ENCODE measurements at regions not wholly inside any gene's neighbourhood (a gene's known extent, or its start where the extent isn't known, plus 50 kb on each side); places are given as distances from the start of the nearest gene placed in this dataset.
A peak's percentile ranks its signal among the peaks of the same experiment; 100 is the strongest.
"Not testable (repeated sequence)": the region's sequence is repeated elsewhere in the genome, so short reads cannot be mapped to it uniquely, and the experiment has no call there.

DNA sequence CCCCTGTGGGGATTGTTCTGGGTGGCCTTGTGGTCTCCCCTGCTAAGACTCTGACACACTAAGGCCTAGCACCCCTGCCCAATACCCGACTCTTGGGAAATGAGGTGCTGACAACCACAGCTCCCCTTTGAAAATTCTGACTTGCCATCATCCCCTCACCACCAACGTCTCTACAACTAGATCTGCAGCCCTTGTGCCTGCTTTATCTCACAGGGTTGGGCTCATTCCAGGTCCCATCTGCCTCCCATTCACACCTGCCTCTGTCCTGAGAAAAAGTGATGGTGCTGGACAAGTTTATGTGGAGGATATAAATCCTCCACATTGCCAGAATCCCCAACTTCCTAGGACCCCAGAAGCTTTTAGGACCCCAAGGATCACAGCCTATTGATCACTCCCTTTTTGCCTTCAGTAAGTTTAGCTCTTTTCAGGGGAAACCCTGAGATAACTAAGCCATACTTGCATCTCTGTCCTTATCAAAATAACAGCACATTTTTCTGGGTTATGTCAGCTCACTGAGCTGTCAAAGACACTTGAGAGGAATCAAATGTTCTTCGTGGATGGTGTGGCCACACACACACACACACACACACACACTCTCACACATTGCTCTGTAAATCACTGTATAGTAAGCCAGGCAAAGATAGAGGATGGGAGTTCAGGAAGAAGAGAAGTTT lies 136.8 kb upstream of the CES5A start:
- no peak for DNase-seq

DNA sequence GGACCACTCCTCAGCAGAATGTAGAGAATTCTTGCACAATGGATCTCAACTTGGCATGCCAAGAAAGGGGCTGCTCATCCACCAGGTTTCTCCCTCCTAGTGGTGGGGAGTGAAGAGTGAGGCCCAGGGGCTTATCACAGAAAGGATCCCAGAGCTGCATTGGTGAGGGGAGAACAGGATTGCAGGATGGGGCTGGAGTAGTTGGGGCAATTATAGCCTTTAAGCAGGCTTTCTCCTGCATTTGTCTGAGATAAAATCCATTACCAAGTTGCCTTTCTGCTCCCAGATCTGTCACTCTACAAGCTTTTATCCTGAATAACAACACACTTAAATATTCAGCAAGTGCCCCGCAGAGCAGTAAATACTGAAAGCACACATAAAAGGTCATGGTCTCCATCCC lies 130.8 kb upstream of the CES5A start:
- no peak for DNase-seq

DNA sequence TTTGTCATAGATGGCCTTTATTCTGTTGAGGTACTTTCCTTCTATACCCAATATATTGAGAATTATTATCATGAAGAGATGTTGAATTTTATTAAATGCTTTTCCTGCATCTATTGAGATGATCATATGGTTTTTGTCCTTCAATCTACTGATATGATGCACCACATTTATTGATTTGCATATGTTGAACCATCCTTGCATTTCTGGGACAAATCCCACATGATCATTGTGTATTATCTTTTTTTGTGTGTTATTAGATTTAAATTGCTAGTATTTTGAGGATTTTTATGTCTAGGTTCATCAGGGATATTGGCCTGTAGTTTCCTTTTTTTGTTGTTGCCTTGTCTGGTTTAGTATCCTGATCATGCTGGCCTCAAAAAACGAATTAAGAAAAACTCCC lies 124.5 kb upstream of the CES5A start:
- no peak for DNase-seq

DNA sequence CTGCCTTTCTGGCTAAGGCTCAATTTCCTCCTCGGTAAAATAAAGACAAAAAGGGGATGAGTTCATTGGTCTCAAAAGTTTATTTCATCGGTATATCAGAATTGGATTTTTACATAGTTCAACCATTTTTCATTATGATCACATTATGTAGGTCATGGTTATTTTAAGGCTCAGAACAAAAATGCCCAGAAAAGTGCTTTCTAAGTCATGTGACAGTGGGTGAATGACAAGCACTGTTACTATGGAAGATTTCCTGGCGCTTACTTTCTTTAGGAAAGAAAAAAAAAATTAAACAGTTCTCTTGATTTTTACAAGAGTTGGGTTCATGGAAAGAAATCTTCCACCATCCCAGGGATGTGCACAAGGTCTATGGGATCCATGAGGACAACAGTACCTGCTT lies 117.9 kb upstream of the CES5A start:
- DNase-seq, result no peak

DNA sequence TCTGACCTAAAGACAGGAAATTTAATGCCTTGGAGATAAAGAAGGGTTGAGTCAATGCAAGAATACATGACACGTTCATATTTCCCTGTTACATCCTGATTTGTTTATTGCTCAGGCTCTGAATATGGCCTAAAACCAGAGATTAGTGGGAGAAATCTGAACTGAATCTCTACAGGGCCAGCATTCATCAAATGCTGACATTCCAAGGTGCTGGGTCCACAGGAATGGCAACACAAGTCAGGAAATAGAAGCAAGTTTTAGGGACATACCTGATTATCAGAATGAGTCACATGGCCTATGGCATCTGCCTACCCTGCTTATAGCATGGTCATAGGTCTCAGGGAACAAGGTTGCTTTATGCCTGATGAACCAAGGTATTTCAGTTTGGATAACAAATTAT lies 117.4 kb upstream of the CES5A start:
- DNase-seq, result no peak

DNA sequence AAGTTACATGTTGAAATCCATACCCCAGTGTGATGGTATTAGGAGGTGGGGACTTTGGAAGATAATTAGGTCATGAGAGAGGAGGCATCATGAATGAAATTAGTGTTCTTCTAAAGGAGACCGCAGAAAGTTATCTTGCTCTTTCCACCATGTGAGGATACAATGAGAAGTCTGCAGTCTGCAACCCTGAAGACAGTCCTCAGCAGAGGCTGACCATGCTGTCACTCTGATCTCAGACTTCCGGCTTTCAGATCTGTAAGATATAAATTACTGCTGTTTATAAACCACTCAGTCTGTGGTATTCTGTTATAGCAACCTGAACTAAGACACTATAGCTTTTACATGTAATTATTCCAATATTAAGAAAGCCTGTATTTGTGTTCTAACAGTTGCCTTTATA lies 116.7 kb upstream of the CES5A start:
- no peak for DNase-seq

DNA sequence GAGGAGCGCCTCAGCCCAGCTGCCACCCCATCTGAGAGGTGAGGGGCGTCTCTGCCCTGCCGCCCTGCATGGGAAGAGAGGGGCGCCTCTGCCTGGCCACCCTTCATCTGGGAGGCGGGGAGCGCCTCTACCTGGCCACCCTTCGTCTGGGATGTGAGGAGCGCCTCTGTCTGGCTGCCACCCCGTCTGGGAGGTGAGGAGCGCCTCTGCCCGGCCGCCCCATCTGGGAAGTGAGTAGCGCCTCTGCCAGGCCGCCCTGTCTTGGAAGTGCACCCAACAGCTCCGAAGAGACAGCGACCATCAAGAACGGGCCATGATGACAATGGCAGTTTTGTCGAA lies 114.4 kb upstream of the CES5A start:
- no peak for DNase-seq

DNA sequence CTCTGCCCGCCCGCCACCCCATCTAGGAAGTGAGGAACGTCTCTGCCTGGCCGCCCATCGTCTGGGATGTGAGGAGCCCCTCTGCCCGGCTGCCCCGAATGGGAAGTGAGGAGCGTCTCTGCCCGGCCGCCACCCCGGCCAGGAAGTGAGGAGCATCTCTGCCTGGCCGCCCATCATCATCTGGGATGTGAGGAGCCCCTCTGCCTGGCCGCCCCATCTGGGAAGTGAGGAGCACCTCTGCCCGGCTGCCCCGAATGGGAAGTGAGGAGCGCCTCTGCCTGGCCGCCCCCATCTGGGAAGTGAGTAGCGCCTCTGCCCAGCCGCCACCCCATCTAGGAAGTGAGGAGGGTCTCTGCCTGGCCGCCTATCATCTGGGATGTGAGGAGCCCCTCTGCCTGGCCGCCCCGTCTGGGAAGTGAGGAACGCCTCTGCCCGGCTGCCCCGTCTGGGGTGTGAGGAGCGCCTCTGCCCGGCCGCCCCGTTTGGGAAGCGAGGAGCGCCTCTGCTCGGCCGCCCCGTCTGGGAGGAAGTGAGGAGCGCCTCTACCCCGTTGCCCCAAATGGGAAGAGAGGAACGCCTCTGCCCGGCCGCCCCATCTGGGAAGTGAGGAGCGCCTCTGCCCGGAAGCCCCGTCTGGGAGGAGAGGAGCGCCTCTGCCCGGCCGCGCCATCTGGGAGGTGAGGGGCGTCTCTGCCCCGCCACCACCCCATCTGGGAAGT lies 113.8 kb upstream of the CES5A start:
- not testable (repeated sequence) for DNase-seq

DNA sequence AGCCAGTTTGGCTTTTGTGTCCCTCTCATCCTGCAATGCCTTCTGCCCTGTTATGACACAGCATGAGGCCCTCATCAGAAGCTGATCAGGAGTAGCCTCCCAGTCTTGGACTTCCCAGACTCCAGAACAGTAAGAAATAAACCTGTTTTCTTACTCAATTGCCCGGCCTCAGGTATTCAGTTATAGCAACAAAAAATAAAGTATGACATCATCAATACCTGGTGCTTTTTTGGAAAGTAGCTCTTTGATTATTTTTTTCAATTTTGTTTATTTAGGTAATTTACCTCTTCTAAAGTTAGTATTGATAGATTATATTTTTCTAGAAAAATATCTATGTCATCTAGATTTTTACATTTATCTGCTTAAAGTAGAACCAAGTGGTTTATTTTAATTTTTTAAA lies 112.8 kb upstream of the CES5A start:
- no peak for DNase-seq

DNA sequence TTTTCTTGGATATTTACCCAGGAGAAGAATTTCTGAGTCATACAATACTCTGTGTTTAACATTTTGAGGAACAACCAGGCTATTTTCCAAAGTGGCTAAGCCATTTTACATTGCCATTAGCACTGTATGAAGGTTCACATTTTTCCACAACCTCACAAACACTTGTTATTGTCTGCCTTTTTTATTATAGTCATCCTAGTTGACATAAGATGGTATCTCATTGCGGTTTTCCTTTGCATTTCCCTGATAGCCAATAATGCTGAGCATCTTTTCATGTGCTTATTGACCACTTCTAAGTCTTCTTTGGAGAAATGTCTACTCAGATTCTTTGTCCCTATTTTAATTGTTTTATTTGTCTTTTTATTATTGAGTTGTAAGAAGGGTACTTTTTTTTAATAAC lies 107.4 kb upstream of the CES5A start:
- no peak for DNase-seq

DNA sequence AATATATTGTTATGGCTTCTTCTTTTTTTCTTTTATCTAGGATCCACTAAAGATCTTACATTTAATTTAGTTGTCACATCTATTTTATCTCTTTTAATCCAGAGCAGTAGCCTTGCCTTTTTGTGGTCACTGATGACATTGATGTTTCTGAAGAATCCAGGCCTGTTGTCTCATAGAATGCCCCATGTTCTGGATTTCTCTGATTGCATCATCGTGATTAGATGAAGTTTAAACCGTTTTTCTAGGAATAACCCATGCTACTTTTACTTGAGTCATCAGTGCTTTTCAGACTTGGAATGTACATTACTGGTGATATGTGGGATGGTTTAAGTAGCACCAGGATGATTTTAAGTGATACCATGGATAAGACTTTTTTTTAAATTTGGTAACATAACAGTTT lies 106.4 kb upstream of the CES5A start:
- no peak for DNase-seq

DNA sequence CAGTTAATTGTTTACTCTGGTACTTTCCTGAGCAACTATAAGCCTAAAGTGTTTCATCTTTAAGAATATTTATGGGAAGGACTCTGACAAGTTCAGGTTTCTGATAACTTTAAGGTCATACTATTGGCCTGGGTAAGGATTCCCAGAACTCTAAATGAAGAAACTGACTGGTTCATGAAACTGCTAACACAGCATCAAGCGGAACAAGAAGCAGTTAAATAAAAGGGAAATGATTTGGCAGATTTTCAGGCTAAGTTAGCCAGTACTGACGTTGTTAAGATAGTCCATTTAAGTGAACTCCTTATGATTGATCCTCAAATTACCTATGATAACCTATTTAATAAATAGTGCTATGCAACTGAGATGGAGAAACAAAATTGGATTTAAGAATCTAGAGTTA lies 101.6 kb upstream of the CES5A start:
- no peak for DNase-seq

DNA sequence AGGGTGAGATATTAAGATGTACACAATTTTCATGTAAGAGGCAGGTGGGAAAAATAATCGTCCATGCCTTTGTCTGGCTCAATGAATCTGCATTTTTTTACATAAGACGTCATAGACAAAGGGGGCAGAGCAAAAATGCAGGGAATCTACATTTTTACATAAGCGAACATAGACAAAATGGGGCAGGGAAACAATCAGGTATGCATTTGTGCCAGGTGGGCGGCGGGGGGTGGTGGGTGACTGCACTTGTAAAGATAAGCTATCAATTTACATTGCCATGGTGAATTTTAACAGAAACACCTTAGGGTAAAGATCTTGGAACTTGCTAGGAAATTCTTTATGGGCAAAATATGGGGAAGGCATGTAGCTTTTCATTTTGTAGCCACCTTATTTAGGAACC lies 96.3 kb upstream of the CES5A start:
- DNase-seq, result no peak

DNA sequence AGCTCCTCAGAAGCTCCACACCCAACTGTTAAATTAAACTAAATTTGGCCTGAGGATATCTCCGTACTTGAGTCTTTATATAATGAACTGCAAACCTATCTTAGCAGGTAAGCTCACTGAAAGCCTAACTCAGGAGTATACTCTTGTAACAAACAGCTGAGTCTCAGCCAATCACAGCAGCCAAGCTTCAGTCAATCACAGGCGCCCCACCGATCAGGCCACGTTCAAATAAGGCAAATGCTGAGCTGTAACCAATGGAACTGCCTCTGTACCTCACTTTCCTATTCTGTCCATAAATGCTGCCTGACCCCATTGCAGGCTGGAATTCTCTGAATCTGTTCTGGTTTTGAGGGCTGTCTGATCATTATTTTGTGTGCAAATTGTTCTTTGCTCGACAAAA lies 93.0 kb upstream of the CES5A start:
- no peak for DNase-seq

DNA sequence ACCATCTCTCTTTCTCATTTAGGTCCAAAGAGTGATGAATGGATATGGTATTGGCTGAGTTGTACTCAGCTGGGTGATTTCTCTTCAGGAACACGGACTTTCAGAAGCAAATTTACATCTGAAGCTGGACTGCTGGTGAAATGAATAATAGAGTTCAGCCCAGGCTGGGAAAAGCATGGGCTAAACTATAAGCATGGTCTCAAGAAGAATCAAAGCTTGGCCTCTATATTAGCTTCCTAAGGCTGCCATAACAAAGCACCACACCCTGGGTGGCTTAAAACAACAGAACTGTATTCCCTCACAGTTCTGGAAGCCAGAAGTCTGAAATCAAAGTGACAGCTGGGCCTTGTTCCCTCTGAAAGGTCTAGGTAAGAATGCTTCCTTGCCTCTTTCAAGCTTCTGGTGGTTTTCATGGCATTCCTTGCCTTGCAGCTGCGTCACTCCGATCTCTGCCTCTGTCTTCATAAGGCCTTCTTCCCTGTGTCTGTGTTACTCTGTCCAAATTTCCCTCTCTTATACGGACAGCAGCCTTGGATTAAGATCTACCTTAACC lies 89.8 kb upstream of the CES5A start:
- DNase-seq, result no peak

DNA sequence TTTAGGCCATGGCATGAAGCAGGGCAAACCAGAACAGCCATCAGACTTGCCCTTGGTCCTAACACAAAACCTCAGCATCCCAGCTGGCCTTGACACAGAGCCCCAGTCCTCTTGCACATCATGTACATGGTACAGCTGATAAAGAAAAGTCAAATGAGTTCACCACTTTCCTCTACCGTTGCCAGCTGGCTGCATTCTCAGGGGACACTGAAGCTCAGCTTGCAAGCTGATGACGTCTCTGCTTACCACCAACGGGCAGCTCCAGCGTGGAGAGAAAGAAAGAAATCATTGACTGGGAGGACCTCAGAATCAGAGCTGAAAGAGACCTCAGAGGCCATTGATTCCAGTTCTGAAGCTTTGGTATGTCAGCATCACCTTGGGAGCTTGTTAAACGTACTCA lies 80.7 kb upstream of the CES5A start:
- no peak for DNase-seq

DNA sequence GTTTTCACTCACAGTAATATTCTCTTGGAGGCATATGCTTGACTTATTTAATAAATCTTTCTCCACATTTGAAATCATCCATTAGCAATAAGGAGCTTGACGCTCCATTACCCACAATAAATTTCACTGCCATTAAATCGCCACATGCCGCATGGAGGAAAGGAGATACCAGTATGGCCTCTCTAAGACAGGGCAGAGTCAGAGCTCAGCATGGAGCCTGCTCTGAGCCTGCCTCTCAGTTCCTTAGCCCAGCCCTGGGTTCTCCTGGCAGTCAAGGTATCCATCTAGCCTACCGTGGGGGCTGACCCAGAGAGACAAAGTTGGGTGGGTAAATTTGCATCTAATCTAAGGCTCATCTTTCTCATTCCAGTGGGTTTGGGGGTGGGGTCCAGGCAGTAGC lies 80.3 kb upstream of the CES5A start:
- DNase-seq, result no peak

DNA sequence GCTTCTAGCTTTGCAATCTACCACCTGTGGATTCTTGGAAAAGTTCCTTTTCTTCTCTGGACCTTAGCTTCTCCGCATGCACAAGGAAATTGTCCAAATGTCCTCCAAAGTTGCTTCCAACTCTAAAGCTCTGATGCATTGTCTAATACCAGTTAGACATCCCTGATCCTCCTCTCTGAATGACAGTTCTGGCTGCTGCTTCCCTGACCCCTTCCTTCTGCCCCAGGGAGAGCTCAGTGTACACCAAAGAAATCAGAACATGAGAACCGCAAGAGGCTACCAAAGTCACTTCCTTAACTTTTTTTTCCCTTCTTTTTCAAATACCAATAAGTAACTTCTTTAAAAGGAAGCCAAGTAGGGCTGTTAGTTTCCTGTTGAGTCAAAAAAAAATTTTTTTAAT lies 79.7 kb upstream of the CES5A start:
- no peak for DNase-seq

DNA sequence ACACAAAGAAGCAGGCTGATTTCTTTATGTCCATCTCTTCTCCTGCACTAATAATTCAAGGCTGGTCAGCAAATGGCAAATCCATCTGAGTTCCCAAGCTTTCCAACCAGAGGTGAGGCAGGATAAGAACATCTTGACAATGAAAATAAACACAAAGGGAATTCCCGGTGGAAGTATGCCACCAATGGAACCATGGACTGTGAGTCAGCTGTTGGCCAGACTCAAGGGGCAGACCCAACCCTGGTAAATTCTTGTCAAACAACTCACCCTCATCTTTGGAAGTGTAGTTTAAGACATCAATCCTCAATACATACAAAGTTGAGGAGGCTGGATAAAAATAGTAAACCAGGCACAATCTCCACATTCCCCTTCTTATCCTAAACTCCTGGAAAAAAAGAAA lies 74.3 kb upstream of the CES5A start:
- no peak for DNase-seq

DNA sequence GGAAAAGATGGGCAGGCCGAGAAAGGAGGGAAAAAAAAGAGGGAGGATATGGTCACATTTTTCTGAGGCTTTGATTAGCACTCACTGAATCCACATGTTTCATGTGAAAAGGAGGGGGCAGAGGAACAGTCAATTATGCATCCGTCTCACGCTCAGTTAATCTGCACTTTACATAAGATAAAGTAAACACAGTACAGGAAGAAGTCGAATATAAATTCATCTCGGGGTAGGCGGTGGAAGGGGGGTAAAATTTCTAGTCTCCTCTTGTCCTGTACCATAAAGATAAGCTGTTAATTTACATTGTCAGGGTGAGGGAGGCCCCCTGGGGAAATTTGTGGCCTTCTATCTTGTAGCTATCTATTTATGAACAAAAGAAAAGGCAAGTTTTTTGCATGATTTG lies 73.1 kb upstream of the CES5A start:
- DNase-seq, result no peak

DNA sequence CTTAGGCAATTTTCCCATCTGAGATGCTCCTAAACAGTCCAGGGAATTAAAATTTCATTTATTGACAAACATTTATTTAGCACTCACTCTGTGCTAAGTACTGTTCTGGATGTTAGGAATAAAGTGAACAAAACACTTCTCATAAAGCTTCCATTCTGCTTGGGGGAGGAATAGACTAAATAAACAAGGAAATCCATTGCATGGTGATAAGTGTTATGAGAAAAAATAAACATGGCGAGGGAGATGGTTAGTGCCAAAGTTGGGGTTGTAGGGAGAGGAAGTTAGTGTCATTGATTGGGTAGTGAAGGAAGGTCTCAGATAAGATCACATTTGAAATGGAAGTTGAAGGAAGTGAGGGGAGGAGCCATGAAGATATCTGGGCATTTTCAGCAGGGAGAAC lies 72.2 kb upstream of the CES5A start:
- no peak for DNase-seq

DNA sequence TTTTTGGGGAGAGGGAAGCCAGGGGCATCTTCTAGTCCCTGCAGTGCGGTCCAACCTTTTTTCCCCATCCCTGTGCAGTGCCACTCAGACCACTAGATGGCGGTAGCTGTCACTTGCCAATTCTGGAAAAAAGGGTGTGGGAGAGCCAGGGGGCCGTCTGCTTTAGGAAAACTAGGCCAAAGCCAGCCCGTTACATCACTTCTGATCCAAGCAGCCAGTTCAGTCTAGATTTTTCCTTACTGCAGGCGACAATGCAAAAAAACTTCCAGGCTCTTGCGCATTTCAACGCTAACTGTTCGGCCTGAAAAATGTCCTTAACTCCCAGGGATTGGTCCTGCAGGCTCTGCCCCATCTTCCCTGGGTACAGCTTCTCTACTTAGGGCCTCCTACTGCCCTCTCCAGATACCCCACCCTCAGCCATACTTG lies 69.2 kb upstream of the CES5A start:
- DNase-seq, result peak; percentile 89

DNA sequence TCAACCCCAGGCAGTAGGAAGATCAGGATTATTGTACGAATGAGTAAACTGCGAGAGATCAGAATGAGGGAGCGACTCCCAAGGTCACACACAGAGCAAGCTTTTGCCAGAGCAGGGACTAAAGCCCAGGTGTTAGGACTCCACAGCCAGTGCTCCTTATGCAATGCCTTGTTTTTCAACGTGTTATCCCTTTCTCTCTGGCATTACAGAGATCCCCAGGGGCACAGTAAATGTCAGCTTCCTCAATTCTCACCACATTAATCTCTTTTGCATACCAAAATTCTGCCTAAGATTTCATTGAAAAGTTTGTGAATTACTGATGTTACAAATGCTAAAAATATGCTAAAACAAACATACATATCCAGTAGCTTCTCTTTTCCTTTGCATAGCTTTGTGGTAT lies 68.1 kb upstream of the CES5A start:
- no peak for DNase-seq

DNA sequence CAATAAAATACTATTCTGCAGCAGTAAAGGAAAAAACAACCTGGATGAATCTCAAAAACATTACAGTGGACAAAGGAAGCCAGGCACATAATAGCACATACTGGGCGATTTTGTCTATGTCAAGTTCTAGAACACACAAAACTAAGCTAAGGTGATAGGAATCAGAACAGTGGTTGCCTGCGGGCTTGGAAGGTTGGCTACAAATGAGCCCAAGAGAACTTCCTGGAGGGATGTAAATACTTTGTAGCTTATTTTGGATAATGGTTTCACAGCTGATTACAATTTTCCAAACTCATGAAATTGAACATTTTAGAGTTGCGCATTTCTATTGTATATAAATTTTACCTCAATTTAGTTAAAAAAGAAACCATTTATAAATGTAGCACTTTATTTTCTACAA lies 67.6 kb upstream of the CES5A start:
- no peak for DNase-seq

DNA sequence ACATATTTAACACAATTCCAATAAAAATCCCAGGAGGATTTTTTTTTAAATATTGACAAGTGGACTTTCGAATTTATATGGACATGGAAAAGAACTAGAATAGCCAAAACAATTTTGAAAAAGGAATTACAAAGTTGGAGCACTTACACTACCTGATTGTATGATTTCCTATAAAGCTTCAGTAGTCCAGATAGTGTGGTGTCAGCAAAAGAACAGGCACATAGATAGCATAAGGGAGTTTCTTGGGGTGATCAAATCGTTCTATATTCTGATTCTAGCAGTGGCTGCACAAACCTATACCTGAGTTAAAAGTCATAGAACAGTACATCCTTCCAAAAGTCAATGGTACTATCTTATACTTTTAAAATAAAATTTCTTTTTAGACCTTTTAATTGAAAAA lies 66.4 kb upstream of the CES5A start:
- no peak for DNase-seq

Data from femur (tissue), 1 donor.